Neutrophil (primary cell): ENCODE measurements at regions not wholly inside any gene's neighbourhood (a gene's known extent, or its start where the extent isn't known, plus 50 kb on each side); places are given as distances from the start of the nearest gene placed in this dataset.

Experiments used
- H3K27ac ChIP-seq: fragments of 200-600 bp; sonication (generic); 2 replicates; pipeline ENCODE4 v1.5.1; 2016; ENCODE audit warnings: mild to moderate bottlenecking, moderate library complexity
- H3K27me3 ChIP-seq: fragments of 200-600 bp; sonication (generic); 2 replicates; pipeline ENCODE4 v1.6.0; 2016; ENCODE audit warnings: mild to moderate bottlenecking
- H3K36me3 ChIP-seq: fragments of 200-600 bp; sonication (generic); 2 replicates; pipeline ENCODE4 v1.5.1; 2017
- H3K4me1 ChIP-seq, 2 experiments: fragments of 200-600 bp in 1 of 2; sonication (generic) in 1 of 2; 1 replicate in 1 of 2; 2 replicates in 1 of 2; pipeline versions ENCODE4 v1.5.1 to v1.6.1; 2013 to 2016; ENCODE audit warnings: low read depth in 1 of 2, low read length in 1 of 2, mild to moderate bottlenecking in 1 of 2, moderate library complexity in 1 of 2; ENCODE audit not compliant: control insufficient read depth in 1 of 2, insufficient read depth in 1 of 2
- H3K4me3 ChIP-seq, 2 experiments: fragments of 200-600 bp in 1 of 2; sonication (generic) in 1 of 2; 1 replicate in 1 of 2; 2 replicates in 1 of 2; pipeline ENCODE4 v1.5.1; 2013 to 2016; ENCODE audit warnings: low read depth in 1 of 2, low read length in 1 of 2, mild to moderate bottlenecking in 1 of 2, moderate library complexity in 1 of 2
- H3K9me3 ChIP-seq: fragments of 200-600 bp; sonication (generic); 2 replicates; pipeline ENCODE4 v1.5.1; 2016
- TF ChIP-seq, protein P1 (sequence below): fragments of 200-600 bp; sonication (generic); IDR thresholded peaks from 2 replicates; pipeline ENCODE4 v1.5.1; 2016; ENCODE audit warnings: antibody characterized with exemption

DNA sequence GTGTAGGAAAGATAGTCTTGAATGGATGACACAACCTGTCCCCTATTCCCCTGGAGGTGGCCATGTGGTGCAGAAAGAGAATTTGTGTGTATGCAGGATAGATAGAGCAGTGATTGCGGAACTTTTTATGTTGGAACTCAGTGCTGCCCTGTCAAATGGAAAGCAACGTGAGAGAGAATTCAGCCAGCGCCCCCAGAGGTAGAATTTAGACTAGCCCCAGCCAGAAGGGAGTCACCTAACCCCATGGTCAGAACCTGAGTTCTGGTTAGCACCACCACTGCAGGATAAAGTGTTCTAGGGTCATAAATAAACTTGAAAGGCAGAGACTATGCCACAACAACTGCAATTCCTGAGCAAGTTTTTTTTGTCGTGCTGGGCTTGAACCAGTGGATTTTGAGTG, 152.9 kb upstream of the GRIA4 start:
- TF ChIP-seq, protein P1, sequence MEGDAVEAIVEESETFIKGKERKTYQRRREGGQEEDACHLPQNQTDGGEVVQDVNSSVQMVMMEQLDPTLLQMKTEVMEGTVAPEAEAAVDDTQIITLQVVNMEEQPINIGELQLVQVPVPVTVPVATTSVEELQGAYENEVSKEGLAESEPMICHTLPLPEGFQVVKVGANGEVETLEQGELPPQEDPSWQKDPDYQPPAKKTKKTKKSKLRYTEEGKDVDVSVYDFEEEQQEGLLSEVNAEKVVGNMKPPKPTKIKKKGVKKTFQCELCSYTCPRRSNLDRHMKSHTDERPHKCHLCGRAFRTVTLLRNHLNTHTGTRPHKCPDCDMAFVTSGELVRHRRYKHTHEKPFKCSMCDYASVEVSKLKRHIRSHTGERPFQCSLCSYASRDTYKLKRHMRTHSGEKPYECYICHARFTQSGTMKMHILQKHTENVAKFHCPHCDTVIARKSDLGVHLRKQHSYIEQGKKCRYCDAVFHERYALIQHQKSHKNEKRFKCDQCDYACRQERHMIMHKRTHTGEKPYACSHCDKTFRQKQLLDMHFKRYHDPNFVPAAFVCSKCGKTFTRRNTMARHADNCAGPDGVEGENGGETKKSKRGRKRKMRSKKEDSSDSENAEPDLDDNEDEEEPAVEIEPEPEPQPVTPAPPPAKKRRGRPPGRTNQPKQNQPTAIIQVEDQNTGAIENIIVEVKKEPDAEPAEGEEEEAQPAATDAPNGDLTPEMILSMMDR, result no peak
- no peaks in the 10 kb centered on the region for H3K9me3 ChIP-seq
- no peak overlapping the region for H3K4me3 ChIP-seq
- H3K36me3 ChIP-seq, result no peaks in the 10 kb centered on the region
- H3K27me3 ChIP-seq, result no peaks in the 10 kb centered on the region
- no peak overlapping the region for H3K27ac ChIP-seq
- no peaks in the 10 kb centered on the region for H3K4me1 ChIP-seq

DNA sequence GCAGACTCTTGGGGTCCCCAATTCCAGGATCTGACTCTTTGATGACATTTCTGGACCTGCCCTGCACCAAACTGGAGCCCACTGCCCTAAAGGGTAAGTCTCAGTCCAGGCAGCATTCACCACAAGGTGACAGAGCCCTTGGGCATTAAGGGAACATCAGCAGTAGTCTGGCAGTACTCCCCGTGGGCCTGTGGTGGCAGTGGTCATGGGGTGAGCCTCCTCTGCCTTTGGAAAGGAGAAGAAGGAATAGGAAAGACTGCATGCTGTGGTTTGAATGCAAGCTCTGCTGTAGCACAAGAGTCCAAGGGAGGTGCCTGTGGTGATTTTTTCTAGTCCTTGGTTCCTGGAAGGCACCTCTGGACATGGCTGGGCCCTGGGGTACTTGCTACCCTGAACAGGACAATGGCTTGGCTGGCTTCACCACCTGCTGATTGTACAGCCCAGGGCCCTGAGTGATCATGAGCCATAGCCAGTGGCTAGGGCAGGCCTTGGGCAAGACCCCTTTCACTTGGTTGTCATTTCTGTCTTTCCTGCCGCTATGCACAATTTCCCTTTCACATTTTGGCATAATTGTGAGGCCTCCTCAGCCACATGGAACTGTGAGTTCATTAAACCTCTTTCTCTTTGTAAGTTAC, 160.7 kb upstream of the GRIA4 start:
- no peak overlapping the region for H3K4me3 ChIP-seq
- TF ChIP-seq, protein P1, result no peak
- no peaks in the 10 kb centered on the region for H3K36me3 ChIP-seq
- H3K27me3 ChIP-seq, result no peaks in the 10 kb centered on the region
- no peaks in the 10 kb centered on the region for H3K4me1 ChIP-seq
- H3K9me3 ChIP-seq, result no peaks in the 10 kb centered on the region
- H3K27ac ChIP-seq, result no peak overlapping the region

DNA sequence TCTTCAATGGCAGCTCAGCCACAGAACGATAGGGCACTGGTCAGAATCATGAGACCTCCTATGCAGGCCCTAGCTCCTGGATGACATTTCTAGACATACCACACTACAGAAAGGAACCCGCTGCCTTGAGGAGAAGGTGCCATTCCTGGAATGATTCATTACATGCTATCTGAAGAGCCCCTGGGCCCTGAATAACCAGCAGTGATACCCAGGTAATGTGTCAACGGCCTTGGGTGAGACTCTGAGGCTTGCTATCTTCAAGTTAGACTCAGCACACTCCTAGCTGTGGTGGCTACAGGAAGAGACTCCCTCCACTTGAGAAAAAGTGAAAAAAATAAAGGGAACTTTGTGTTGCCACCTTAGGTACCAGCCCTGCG, 161.2 kb upstream of the GRIA4 start:
- Histone ChIP-seq H3K9me3 (peaks cover 4% of the 10 kb centered on the region), H3K27me3 (no peaks in the 10 kb centered on the region), H3K27ac (no peak overlapping the region), H3K36me3 (no peaks in the 10 kb centered on the region), H3K4me1 (no peaks in the 10 kb centered on the region), H3K4me3 (no peak overlapping the region)
- TF ChIP-seq, protein P1, result no peak

DNA sequence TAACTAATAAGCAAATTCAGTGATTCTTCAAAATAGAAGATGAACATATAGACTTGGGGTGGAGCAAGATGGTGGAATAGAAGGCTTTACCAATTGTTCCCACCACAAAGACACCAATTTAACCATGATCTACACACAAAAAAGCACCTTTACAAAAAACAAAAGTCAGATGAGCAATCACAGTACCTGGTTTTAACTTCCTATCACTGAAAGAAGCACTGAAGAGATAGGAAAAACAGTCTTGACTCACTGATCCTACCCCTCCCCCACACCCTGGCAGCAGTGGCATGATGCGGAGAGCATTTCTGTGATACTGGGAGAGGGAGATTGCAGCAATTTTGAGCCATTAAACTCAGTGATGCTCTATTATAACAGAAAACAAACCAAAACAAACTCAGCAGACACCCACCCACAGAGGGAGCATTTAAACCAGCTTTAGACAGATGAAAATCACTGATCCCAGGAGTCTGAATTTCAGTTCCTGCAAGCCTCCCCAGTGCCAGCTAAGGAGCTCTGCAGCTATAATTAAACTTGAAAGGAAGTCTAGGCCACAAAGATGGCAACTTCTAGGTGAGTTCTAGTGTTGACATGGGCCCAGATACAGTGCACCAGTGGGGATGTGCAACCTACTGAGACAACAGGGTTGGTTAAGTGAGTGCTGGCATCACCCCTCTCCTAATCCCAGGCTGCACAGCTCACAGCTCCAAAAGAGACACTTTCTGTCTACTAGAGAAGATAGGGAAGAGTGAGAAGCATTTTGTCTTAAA, 161.8 kb upstream of the GRIA4 start:
- H3K27ac ChIP-seq, result no peak overlapping the region
- H3K9me3 ChIP-seq, result peaks cover 9% of the 10 kb centered on the region
- H3K4me1 ChIP-seq, result no peaks in the 10 kb centered on the region
- TF ChIP-seq, protein P1, result no peak
- H3K4me3 ChIP-seq, result no peak overlapping the region
- no peaks in the 10 kb centered on the region for H3K36me3 ChIP-seq
- H3K27me3 ChIP-seq, result no peaks in the 10 kb centered on the region

DNA sequence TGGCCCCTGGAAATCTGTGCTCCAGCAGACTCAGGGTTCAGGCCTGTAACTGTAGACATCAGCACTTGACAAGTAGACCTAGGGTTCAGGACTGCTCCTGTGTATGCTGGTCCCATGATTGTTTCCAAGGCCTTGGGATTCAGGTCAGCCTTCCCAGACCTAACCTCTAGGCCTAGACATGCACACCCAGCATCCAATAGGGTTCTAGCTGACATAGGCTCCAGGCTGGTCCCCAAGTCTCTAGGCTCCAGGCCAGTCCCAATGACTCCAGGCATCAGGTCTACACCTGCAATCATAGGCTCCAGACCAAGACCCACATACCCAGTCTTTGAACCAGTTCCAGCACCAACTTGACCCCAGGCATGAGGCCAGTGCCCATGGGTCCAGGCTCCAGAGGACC, 166.2 kb upstream of the GRIA4 start:
- Histone ChIP-seq H3K9me3 (peaks cover 9% of the 10 kb centered on the region), H3K27ac (no peak overlapping the region), H3K27me3 (no peaks in the 10 kb centered on the region), H3K36me3 (no peaks in the 10 kb centered on the region), H3K4me1 (no peaks in the 10 kb centered on the region), H3K4me3 (no peak overlapping the region)
- TF ChIP-seq, protein P1, result no peak
